RKO (cell line): ENCODE measurements at regions not wholly inside any gene's neighbourhood (a gene's known extent, or its start where the extent isn't known, plus 50 kb on each side); places are given as distances from the start of the nearest gene placed in this dataset.
A peak's percentile ranks its signal among the peaks of the same experiment; 100 is the strongest.
"Not testable (repeated sequence)": the region's sequence is repeated elsewhere in the genome, so short reads cannot be mapped to it uniquely, and the experiment has no call there.

ENCODE experiments used
- DNase-seq: peaks from one replicate; pipeline ENCODE4 v3.0.0-alpha.2; 2016; ENCODE audit warnings: low spot score

GRCh38 chr14:34300882-34301734 lies 160.9 kb downstream of the SPTSSA start:
- DNase-seq = peak; percentile 13

GRCh38 chr14:34300330-34300729 lies 161.7 kb downstream of the SPTSSA start:
- no peak for DNase-seq

DNA sequence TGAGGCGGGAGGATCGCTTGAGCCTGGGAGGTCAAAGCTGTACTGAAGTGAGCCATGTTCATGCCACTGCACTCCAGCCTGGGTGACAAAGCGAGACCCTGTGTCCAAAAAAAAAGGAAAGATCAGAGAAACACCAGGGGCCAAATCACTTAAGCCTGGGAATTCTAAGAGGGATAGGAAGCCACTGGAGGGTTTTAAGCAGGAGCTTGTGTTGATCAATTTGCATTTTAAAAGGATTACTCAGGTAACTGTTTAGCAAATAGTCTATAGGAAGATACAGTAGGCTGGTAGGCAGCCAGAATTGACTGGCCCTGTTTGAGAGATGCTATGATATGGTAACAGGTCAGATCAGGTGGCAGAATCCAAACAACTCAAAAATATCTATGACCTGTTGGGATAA lies 162.7 kb downstream of the SPTSSA start:
- DNase-seq = no peak

- DNase-seq = no peak
These were observed 164.1 kb downstream of the SPTSSA start for GRCh38 chr14:34297786-34298520.

- no peak for DNase-seq
These were observed 178.4 kb downstream of the SPTSSA start for GRCh38 chr14:34283590-34283989.

GRCh38 chr14:34277191-34277590 lies 184.8 kb downstream of the SPTSSA start:
- no peak for DNase-seq

GRCh38 chr14:34275530-34275929 lies 186.5 kb downstream of the SPTSSA start:
- DNase-seq = no peak

GRCh38 chr14:34275078-34275477 lies 187.0 kb downstream of the SPTSSA start:
- DNase-seq = no peak

DNA sequence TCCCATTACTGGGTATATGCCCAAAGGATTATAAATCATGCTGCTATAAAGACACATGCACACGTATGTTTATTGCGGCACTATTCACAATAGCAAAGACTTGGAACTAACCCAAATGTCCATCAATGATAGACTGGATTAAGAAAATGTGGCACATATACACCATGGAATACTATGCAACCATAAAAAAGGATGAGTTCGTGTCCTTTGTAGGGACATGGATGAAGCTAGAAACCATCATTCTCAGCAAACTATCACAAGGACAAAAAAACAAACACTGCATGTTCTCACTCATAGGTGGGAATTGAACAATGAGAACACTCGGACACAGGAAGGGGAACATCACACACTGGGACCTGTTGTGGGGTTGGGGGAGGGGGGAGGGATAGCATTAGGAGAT lies 188.3 kb downstream of the SPTSSA start:
- not testable (repeated sequence) for DNase-seq

- no peak for DNase-seq
These were observed 191.7 kb downstream of the SPTSSA start for GRCh38 chr14:34270361-34270760.

- DNase-seq = no peak
These were observed 195.7 kb downstream of the SPTSSA start for GRCh38 chr14:34266344-34266743.

GRCh38 chr14:34262127-34262910 lies 199.7 kb downstream of the SPTSSA start:
- DNase-seq = no peak

DNA sequence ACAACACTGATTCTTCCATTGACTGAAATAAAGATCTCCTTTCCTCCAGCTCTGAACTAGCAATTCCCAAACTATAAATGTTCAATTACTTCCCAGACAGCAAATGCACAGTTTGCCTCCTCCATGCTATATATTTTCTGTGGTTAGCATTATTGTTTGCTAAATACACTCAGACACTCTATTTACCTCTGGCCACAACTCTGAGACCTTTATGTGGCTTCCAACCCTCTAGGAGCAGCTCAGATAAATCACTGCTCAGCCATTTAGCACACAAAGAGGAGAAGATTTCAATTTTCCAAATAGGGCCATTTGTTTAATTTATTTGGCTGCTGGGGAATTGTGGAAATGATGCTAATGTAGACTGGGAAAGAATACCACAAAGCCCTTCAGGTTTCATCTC lies 202.0 kb downstream of the SPTSSA start:
- DNase-seq = no peak

DNA sequence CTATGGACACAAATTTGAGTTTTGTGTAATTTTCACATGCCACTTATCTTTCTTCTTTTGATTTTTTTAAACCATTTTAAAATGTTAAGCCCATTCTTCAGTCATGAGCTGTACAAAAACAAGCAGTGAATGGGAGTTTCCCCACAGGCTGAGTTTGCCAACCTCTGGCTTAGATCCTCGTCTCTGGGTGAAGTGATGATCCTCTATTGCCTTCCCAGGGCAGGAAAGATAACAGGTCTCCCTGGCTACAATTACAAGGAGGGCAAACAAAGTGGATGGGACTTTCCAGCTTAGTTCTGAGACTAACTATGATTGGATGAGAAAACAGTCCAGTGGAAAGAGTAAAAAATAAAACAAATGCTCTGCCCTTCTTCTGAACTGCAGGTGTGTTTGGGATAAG lies 203.7 kb downstream of the SPTSSA start:
- DNase-seq = no peak

- no peak for DNase-seq
These were observed 204.5 kb downstream of the SPTSSA start for GRCh38 chr14:34257505-34257904.

GRCh38 chr14:34256223-34256622 lies 205.8 kb downstream of the SPTSSA start:
- DNase-seq = no peak

DNA sequence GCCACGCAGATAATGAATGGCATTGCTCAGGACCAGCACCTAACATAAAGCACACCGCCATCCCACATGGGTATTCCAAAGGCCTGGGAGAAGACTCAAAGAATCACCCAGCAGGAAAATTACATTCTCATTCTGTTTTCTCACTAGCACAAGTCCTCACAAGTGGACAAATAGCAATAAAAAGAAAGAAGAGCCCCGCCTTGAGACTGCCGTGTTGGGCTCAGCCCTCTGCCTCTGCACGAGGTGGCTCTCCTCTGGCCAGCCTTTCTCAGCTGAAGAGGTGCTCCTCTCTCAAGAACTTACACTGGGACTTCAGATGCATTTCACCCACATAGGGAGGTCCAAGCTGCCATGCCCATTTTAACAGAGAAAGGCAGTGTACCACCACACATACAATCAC lies 207.5 kb downstream of the SPTSSA start:
- no peak for DNase-seq

DNA sequence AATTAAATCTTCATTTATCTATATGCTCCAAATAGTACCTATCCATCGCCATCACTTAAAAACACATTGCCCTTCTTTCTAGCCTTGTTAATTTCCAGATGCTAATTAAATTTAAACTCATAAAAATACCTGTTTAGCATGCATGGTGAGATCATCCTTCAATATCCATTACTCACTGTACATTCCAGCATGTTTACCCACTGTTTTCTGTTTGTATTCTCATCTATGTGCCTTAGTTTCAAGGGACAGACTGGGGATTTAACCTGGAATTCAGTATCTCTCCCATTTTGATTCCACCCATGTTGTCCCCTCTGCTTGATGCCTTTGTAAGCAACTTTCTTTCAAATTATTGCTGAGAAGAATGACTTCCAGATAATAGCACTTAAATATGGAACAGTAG lies 208.0 kb downstream of the SPTSSA start:
- DNase-seq = no peak

DNA sequence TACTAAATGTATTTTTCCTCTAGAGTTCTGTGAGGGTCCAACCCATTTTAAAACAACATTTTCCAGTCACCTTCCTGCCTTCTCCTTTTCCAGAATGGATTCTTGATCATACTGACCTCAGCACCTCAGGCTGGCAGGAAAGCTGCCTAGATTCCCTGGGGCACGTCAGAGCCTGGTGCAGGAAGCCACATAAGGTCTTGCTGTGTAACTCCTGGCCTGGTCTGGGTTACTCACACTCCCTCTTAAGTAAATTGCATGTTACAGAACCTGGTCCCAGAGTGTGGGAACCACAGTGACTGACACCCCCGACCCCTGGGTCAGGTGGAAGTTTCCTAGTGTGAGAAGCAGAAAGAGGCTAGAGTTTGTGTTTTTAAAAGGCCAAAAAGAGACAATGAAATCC lies 209.8 kb downstream of the SPTSSA start:
- DNase-seq = no peak

GRCh38 chr14:34251662-34252061 lies 210.4 kb downstream of the SPTSSA start:
- DNase-seq = no peak

DNA sequence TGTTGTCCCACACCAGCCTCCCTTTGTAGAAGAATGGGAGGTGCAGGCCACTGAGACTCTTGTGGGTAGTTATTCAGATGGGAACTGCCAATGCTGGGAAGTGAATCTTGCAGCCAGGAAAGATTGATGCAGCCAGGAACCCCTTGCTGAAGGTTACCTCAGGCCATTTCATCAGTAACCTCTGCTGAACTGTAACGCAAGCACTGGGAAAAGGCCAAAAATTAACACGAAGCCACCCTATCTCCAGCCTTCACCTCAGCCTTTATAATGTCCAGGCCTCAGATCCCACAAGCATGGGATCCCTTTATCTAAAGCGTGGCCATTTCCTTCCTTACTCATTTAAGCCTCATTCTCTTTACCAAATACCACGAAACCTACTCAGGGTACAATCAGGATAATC lies 211.1 kb downstream of the SPTSSA start:
- no peak for DNase-seq

GRCh38 chr14:34247605-34248004 lies 214.4 kb downstream of the SPTSSA start:
- no peak for DNase-seq

GRCh38 chr14:34246206-34246605 lies 215.8 kb downstream of the SPTSSA start:
- no peak for DNase-seq
